SK-N-SH (cell line): ENCODE measurements at regions not wholly inside any gene's neighbourhood (a gene's known extent, or its start where the extent isn't known, plus 50 kb on each side); places are given as distances from the start of the nearest gene placed in this dataset.

ENCODE experiments used
- CTCF ChIA-PET: fragments of 300-600, 350-600 bp; formaldehyde crosslinking; extraction: SDS; loops from one replicate; lab custom pipeline; 2021; lab: Yijun Ruan, JAX
- POLR2A ChIA-PET: fragments of 350-600 bp; sonication (Branson Sonifier 250); formaldehyde crosslinking; extraction: SDS; loops from one replicate; lab custom pipeline; 2020; ENCODE audit warnings: antibody characterized with exemption, inconsistent platforms; lab: Yijun Ruan, JAX
- DNase-seq: peaks from one replicate; pipeline ENCODE4 v3.0.0; 2012
- H2AFZ ChIP-seq: fragments of 200-600 bp; sonication (generic); 2 replicates; pipeline ENCODE4 v1.8.1; 2016; ENCODE audit warnings: antibody characterized with exemption, mild to moderate bottlenecking, low read depth
- H3F3A ChIP-seq: fragments of 200-600 bp; sonication (generic); replicated peaks from 2 replicates; pipeline ENCODE3; 2016; ENCODE audit warnings: antibody characterized with exemption, mild to moderate bottlenecking; ENCODE audit not compliant: insufficient read depth
- H3K27ac ChIP-seq, 2 experiments: fragments of 200-500 bp in 1 of 2; fragments of 200-600 bp in 1 of 2; sonication (Bioruptor generic) in 1 of 2; sonication (generic), shearing (Covaris generic) in 1 of 2; 2 replicates each; pipeline versions ENCODE4 v1.5.1 to v1.6.1; 2014 to 2016; ENCODE audit warnings: low read depth in 2 of 2, inconsistent platforms in 1 of 2, low read length in 1 of 2, mild to moderate bottlenecking in 1 of 2, mixed read lengths in 1 of 2
- H3K27me3 ChIP-seq: fragments of 200-600 bp; sonication (generic), shearing (Covaris generic); 2 replicates; pipeline ENCODE4 v1.6.1; 2016; ENCODE audit warnings: mixed run types; ENCODE audit not compliant: insufficient read depth
- H3K36me3 ChIP-seq, 2 experiments: fragments of 200-500 bp in 1 of 2; fragments of 200-600 bp in 1 of 2; sonication (Bioruptor generic) in 1 of 2; sonication (generic) in 1 of 2; replicated peaks in 1 of 2; 2 replicates each; pipeline versions ENCODE3 to v1.5.1; 2014 to 2016; ENCODE audit warnings: low read length in 1 of 2, mild to moderate bottlenecking in 1 of 2; ENCODE audit not compliant: insufficient read depth in 2 of 2, control insufficient read depth in 1 of 2
- H3K4me1 ChIP-seq, 2 experiments: fragments of 200-500 bp in 1 of 2; fragments of 200-600 bp in 1 of 2; sonication (Bioruptor generic) in 1 of 2; sonication (generic), shearing (Covaris generic) in 1 of 2; 2 replicates each; pipeline versions ENCODE4 v1.5.1 to v1.6.1; 2014 to 2016; ENCODE audit warnings: low read depth in 1 of 2, low read length in 1 of 2, mixed run types in 1 of 2; ENCODE audit not compliant: insufficient read depth in 2 of 2, control insufficient read depth in 1 of 2
- H3K4me2 ChIP-seq: fragments of 200-600 bp; sonication (generic), shearing (Covaris generic); 2 replicates; pipeline ENCODE4 v1.6.1; 2017; ENCODE audit warnings: mixed run types
- H3K4me3 ChIP-seq, 2 experiments: fragments of 200-500 bp in 1 of 2; fragments of 200-600 bp in 1 of 2; sonication (Bioruptor generic) in 1 of 2; sonication (generic), shearing (Covaris generic) in 1 of 2; 2 replicates each; pipeline versions ENCODE4 v1.5.1 to v1.8.1; 2014 to 2016; ENCODE audit warnings: low read depth in 2 of 2, inconsistent platforms in 1 of 2, low read length in 1 of 2, mild to moderate bottlenecking in 1 of 2, mixed read lengths in 1 of 2, moderate library complexity in 1 of 2
- H3K79me2 ChIP-seq: fragments of 200-600 bp; sonication (generic); 2 replicates; pipeline ENCODE4 v1.8.1; 2017; ENCODE audit warnings: mild to moderate bottlenecking; ENCODE audit not compliant: insufficient read depth
- H3K9ac ChIP-seq: fragments of 200-600 bp; sonication (generic); 2 replicates; pipeline ENCODE4 v1.6.1; 2017; ENCODE audit warnings: mixed run types
- H3K9me2 ChIP-seq: fragments of 200-600 bp; sonication (generic); 2 replicates; pipeline ENCODE4 v1.6.1; 2017; ENCODE audit warnings: mixed run types
- H3K9me3 ChIP-seq: fragments of 200-600 bp; sonication (generic); 2 replicates; pipeline ENCODE4 v1.6.1; 2017; ENCODE audit warnings: mixed run types, mild to moderate bottlenecking, moderate library complexity
- H4K20me1 ChIP-seq: fragments of 200-600 bp; sonication (generic); 2 replicates; pipeline ENCODE4 v1.6.1; 2017; ENCODE audit warnings: mild to moderate bottlenecking, mixed run types; ENCODE audit not compliant: insufficient read depth
- CHD2 ChIP-seq: fragments of 150-350 bp; IDR thresholded peaks from 2 replicates; pipeline ENCODE4 v1.6.1; 2018; ENCODE audit warnings: low read length; ENCODE audit not compliant: partially characterized antibody
- EP300 ChIP-seq, 2 experiments: IDR thresholded peaks; 2 replicates each; pipeline versions ENCODE4 v1.4.0 to v1.6.1; 2012; ENCODE audit warnings: borderline replicate concordance in 1 of 2, low read depth in 1 of 2, low read length in 1 of 2
- EZH2phosphoT487 ChIP-seq: fragments of 200-600 bp; sonication (generic); IDR thresholded peaks from 2 replicates; pipeline ENCODE4 v1.6.1; 2017; ENCODE audit warnings: low read depth, mixed run types, mild to moderate bottlenecking, antibody characterized with exemption, moderate library complexity, borderline replicate concordance
- FOXM1 ChIP-seq: IDR thresholded peaks from 2 replicates; pipeline ENCODE4 v1.4.0; 2012; ENCODE audit warnings: low read depth, mild to moderate bottlenecking
- IRF3 ChIP-seq: fragments of 150-350 bp; IDR thresholded peaks from 2 replicates; pipeline ENCODE4 v1.6.1; 2016; ENCODE audit warnings: mild to moderate bottlenecking, low read depth, low read length
- MXI1 ChIP-seq: IDR thresholded peaks from 2 replicates; pipeline ENCODE4 v1.6.1; 2012; ENCODE audit warnings: mild to moderate bottlenecking, low read depth, low read length, improper control_type of control experiment
- POLR2AphosphoS5 ChIP-seq: IDR thresholded peaks from 2 replicates; pipeline ENCODE4 v1.6.1; 2012; ENCODE audit warnings: low read depth, low read length
- SIN3A ChIP-seq: IDR thresholded peaks from 2 replicates; pipeline ENCODE4 v1.6.1; 2012; ENCODE audit warnings: low read depth, mild to moderate bottlenecking, low read length, moderate library complexity, borderline replicate concordance
- USF1 ChIP-seq: IDR thresholded peaks from 2 replicates; pipeline ENCODE4 v1.4.0; 2012; ENCODE audit warnings: low read depth, borderline replicate concordance
- YY1 ChIP-seq: IDR thresholded peaks from 2 replicates; pipeline ENCODE4 v1.4.0; 2012; ENCODE audit warnings: low read depth, mild to moderate bottlenecking
- ZBTB33 ChIP-seq: IDR thresholded peaks from 2 replicates; pipeline ENCODE4 v1.4.0; 2012; ENCODE audit warnings: low read depth, borderline replicate concordance
- WGBS: methylation state at CpG from one replicate; pipeline ENCODE4 v1.1.6; 2017; ENCODE audit warnings: low lambda C conversion rate; 5-methylcytosine and 5-hydroxymethylcytosine counted together

GRCh38 chr1:38777464-38777957 is 82.1 kb downstream of the RRAGC start (continued):
- TF ChIP-seq EZH2phosphoT487: no peak
- TF ChIP-seq CHD2: no peak
- no peak for TF ChIP-seq YY1

- Histone ChIP-seq H3K36me3 (no peaks in the 10 kb centered on the region), H3F3A (no peaks in the 10 kb centered on the region), H3K4me3 (no peak overlapping the region), H4K20me1 (no peaks in the 10 kb centered on the region), H2AFZ (no peak overlapping the region), H3K9me3 (no peaks in the 10 kb centered on the region), H3K27me3 (peaks cover 43% of the 10 kb centered on the region)
- CTCF ChIA-PET: interaction anchor here (0.7 kb wide), 1 partner anchor 9 kb away, joined by 5 read pairs; no protein-coding TSS in a partner anchor
- POLR2A ChIA-PET: no interaction called here
- no peak for TF ChIP-seq USF1
- TF ChIP-seq FOXM1: no peak
- TF ChIP-seq SIN3A: no peak
- no peak for TF ChIP-seq POLR2AphosphoS5
- TF ChIP-seq, all 33 proteins: peak for 0
- Histone ChIP-seq H3K79me2 (no peaks in the 10 kb centered on the region), H3K4me2 (no peak overlapping the region), H3K27ac (no peak overlapping the region), H3K9ac (no peak overlapping the region), H3K9me2 (no peaks in the 10 kb centered on the region), H3K4me1 (no peaks in the 10 kb centered on the region)
- no peak for DNase-seq
Measured at GRCh38 chr1:38776466-38777065, 83.0 kb downstream of the RRAGC start.

- no peaks in the 10 kb centered on the region for H3K9me2 ChIP-seq
- no peak overlapping the region for H3K4me2 ChIP-seq
- no peaks in the 10 kb centered on the region for H3K9me3 ChIP-seq
- no peak overlapping the region for H2AFZ ChIP-seq
- no peak overlapping the region for H3K4me3 ChIP-seq
- TF ChIP-seq FOXM1: no peak
- TF ChIP-seq MXI1: no peak
- no peak for TF ChIP-seq ZBTB33
- no peak for TF ChIP-seq EP300 (IDR thresholded peaks at IDR 0.05; ENCODE audit: borderline replicate concordance in 1 of 2, low read depth in 1 of 2, low read length in 1 of 2)
- no peak for TF ChIP-seq IRF3
- H3K27ac ChIP-seq: no peak overlapping the region
- WGBS: 33% methylated on average over 7 of the region's 9 CpGs
- ChIA-PET CTCF (no interaction called here), POLR2A (interaction anchor here (0.5 kb wide), 1 partner anchor 49 kb away, joined by 3 read pairs; no protein-coding TSS in a partner anchor)
- no peaks in the 10 kb centered on the region for H3F3A ChIP-seq
- H4K20me1 ChIP-seq: no peaks in the 10 kb centered on the region
- no peak for DNase-seq
- no peaks in the 10 kb centered on the region for H3K36me3 ChIP-seq
- H3K79me2 ChIP-seq: no peaks in the 10 kb centered on the region
- H3K9ac ChIP-seq: no peak overlapping the region
- H3K4me1 ChIP-seq: no peaks in the 10 kb centered on the region
- H3K27me3 ChIP-seq: peaks cover 35% of the 10 kb centered on the region; the same call in 1 of the 2 replicates
Measured at GRCh38 chr1:38775175-38775845, 84.3 kb downstream of the RRAGC start.
